Caco-2 (cell line): ENCODE measurements at regions not wholly inside any gene's neighbourhood (a gene's known extent, or its start where the extent isn't known, plus 50 kb on each side); places are given as distances from the start of the nearest gene placed in this dataset.

Experiments used
- BruUV-seq: library from RNA; stranded (reverse); fragments of 400-500 nt; replicated peaks from 2 replicates; lab custom pipeline; 2021; lab: Mats Ljungman, UMichigan
- CTCF ChIA-PET: fragments of 300-600 bp; sonication (Branson Sonifier 250); formaldehyde crosslinking; loops from one replicate; lab custom pipeline; 2022; ENCODE audit warnings: antibody characterized with exemption; lab: Charles Lee
- POLR2A ChIA-PET: fragments of 300-600 bp; sonication (Branson Sonifier 250); formaldehyde crosslinking; loops from one replicate; lab custom pipeline; 2022; ENCODE audit warnings: antibody characterized with exemption; lab: Charles Lee
- DNase-seq, 2 experiments: peaks; one replicate each; pipeline versions ENCODE4 v3.0.0 to v3.0.0-alpha.2; 2020 to 2022
- H3K27me3 ChIP-seq: replicated peaks from 2 replicates; pipeline ENCODE4 v1.6.0; 2011; ENCODE audit warnings: low read length; ENCODE audit not compliant: control insufficient read depth, insufficient read depth
- H3K36me3 ChIP-seq: 2 replicates; pipeline ENCODE4 v1.5.1; 2011; ENCODE audit warnings: low read length; ENCODE audit not compliant: control insufficient read depth, insufficient read depth
- H3K4me1 ChIP-seq: fragments of 250-450 bp; sonication (Bioruptor Pico); 2 replicates; pipeline ENCODE4 v1.5.1; 2020; ENCODE audit warnings: mild to moderate bottlenecking
- H3K4me3 ChIP-seq: 2 replicates; pipeline ENCODE4 v1.5.1; 2011; ENCODE audit warnings: low read depth, mild to moderate bottlenecking, control low read depth, low read length
- H3K9me3 ChIP-seq: fragments of 250-450 bp; sonication (Bioruptor Pico); 2 replicates; pipeline ENCODE4 v1.5.1; 2020; ENCODE audit warnings: mild to moderate bottlenecking, moderate library complexity
- H3K27ac Mint-ChIP-seq: one replicate; pipeline ENCODE4 v1.8.0; 2022; ENCODE audit warnings: mixed read lengths; ENCODE audit not compliant: unreplicated experiment
- H3K27me3 Mint-ChIP-seq: one replicate; pipeline ENCODE4 v1.8.0; 2022; ENCODE audit warnings: mixed read lengths; ENCODE audit not compliant: insufficient read depth, unreplicated experiment
- H3K36me3 Mint-ChIP-seq: one replicate; pipeline ENCODE4 v1.8.0; 2022; ENCODE audit warnings: mild to moderate bottlenecking, mixed read lengths; ENCODE audit not compliant: insufficient read depth, unreplicated experiment
- H3K4me1 Mint-ChIP-seq: one replicate; pipeline ENCODE4 v1.8.0; 2022; ENCODE audit warnings: low read depth, mixed read lengths; ENCODE audit not compliant: unreplicated experiment
- H3K4me3 Mint-ChIP-seq: one replicate; pipeline ENCODE4 v1.8.0; 2022; ENCODE audit warnings: mild to moderate bottlenecking, moderate library complexity, mixed read lengths; ENCODE audit not compliant: unreplicated experiment
- H3K9me3 Mint-ChIP-seq: one replicate; pipeline ENCODE4 v1.8.0; 2022; ENCODE audit warnings: mixed read lengths; ENCODE audit not compliant: unreplicated experiment
- CTCF ChIP-seq, 2 experiments: fragments of 200-600 bp in 1 of 2; IDR thresholded peaks; 1 replicate in 1 of 2; 2 replicates in 1 of 2; pipeline versions ENCODE4 v1.5.1 to v1.8.0; 2011 to 2022; ENCODE audit warnings: antibody characterized with exemption in 1 of 2, control low read depth in 1 of 2, inconsistent platforms in 1 of 2, low read depth in 1 of 2, low read length in 1 of 2, mild to moderate bottlenecking in 1 of 2, moderate library complexity in 1 of 2; ENCODE audit not compliant: insufficient read depth in 1 of 2, severe bottlenecking in 1 of 2, unreplicated experiment in 1 of 2
- intact Hi-C: fragments of 100-400 bp; cut with micrococcal nuclease; formaldehyde crosslinking; loops from one replicate; pipeline ENCODE4 v1.10.0; 2022; ENCODE audit not compliant: unreplicated experiment

DNA sequence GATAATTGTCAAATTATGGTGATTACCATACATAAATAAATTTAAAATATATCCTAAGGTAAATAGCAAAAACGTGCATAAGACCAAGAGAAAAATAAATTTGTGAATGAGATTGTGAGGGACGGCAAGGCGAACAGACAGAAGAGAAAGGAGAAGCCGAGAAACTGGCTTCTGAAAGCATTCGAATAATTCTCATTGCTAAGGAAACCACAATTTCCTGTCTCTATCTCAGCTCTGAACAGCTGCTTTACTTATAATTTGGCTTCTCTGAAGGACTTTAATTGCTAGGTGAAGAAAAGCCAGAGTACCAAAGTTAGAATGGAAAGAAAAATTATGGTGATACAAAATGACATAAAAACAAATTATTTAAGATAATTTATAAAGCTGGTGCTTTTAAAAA lies 79.0 kb upstream of the RGS17 start:
- no peaks in the 10 kb centered on the region for H3K36me3 Mint-ChIP-seq
- no TSS peak for BruUV-seq
- intact Hi-C loops = no loop called here
- peaks cover 4% of the 10 kb centered on the region for H3K27me3 Mint-ChIP-seq
- H3K4me1 Mint-ChIP-seq = no peaks in the 10 kb centered on the region
- no peak for TF ChIP-seq CTCF (IDR thresholded peaks at IDR 0.05; ENCODE audit: insufficient read depth in 1 of 2, low read depth in 1 of 2, low read length in 1 of 2, severe bottlenecking in 1 of 2, unreplicated experiment in 1 of 2)
- no peaks in the 10 kb centered on the region for H3K4me1 ChIP-seq
- no peak overlapping the region for H3K27ac Mint-ChIP-seq
- H3K9me3 Mint-ChIP-seq = no peaks in the 10 kb centered on the region
- H3K4me3 Mint-ChIP-seq = no peak overlapping the region
- H3K27me3 ChIP-seq = no peaks in the 10 kb centered on the region
- CTCF ChIA-PET = no interaction called here
- POLR2A ChIA-PET = no interaction called here
- H3K4me3 ChIP-seq = no peak overlapping the region
- H3K36me3 ChIP-seq = no peaks in the 10 kb centered on the region
- no peak for DNase-seq
- no peaks in the 10 kb centered on the region for H3K9me3 ChIP-seq

GRCh38 chr6:153208706-153209105 lies 77.6 kb upstream of the RGS17 start:
- intact Hi-C loops = no loop called here
- H3K36me3 ChIP-seq = no peaks in the 10 kb centered on the region
- Mint-ChIP-seq H3K36me3 (no peaks in the 10 kb centered on the region), H3K4me3 (no peak overlapping the region), H3K4me1 (no peaks in the 10 kb centered on the region), H3K27ac (no peak overlapping the region), H3K27me3 (no peaks in the 10 kb centered on the region), H3K9me3 (no peaks in the 10 kb centered on the region)
- POLR2A ChIA-PET = no interaction called here
- no peak overlapping the region for H3K4me3 ChIP-seq
- H3K9me3 ChIP-seq = no peaks in the 10 kb centered on the region
- H3K27me3 ChIP-seq = no peaks in the 10 kb centered on the region
- DNase-seq = no peak
- CTCF ChIA-PET = no interaction called here
- no peak for TF ChIP-seq CTCF (IDR thresholded peaks at IDR 0.05; ENCODE audit: insufficient read depth in 1 of 2, low read depth in 1 of 2, low read length in 1 of 2, severe bottlenecking in 1 of 2, unreplicated experiment in 1 of 2)
- no peaks in the 10 kb centered on the region for H3K4me1 ChIP-seq
- BruUV-seq = no TSS peak

GRCh38 chr6:153207617-153208016 lies 76.5 kb upstream of the RGS17 start:
- no peak for TF ChIP-seq CTCF (IDR thresholded peaks at IDR 0.05; ENCODE audit: insufficient read depth in 1 of 2, low read depth in 1 of 2, low read length in 1 of 2, severe bottlenecking in 1 of 2, unreplicated experiment in 1 of 2)
- Mint-ChIP-seq H3K4me1 (no peaks in the 10 kb centered on the region), H3K9me3 (no peaks in the 10 kb centered on the region), H3K36me3 (no peaks in the 10 kb centered on the region), H3K4me3 (no peak overlapping the region), H3K27ac (no peak overlapping the region), H3K27me3 (no peaks in the 10 kb centered on the region)
- ChIA-PET CTCF (no interaction called here), POLR2A (no interaction called here)
- Histone ChIP-seq H3K27me3 (no peaks in the 10 kb centered on the region), H3K4me3 (no peak overlapping the region), H3K4me1 (no peaks in the 10 kb centered on the region), H3K36me3 (no peaks in the 10 kb centered on the region), H3K9me3 (no peaks in the 10 kb centered on the region)
- DNase-seq = no peak
- BruUV-seq = no TSS peak
- intact Hi-C loops = no loop called here
